GM12878 (cell line): ENCODE measurements at regions not wholly inside any gene's neighbourhood (a gene's known extent, or its start where the extent isn't known, plus 50 kb on each side); places are given as distances from the start of the nearest gene placed in this dataset.

ENCODE experiments used
- ATAC-seq: fragments of 200-7000 bp; cut with Tn5 transposase; 3 replicates; pipeline ENCODE4 v1.9.1; 2020; ENCODE audit warnings: mild to moderate bottlenecking, moderate library complexity
- BruUV-seq: library from RNA; stranded (reverse); fragments of 400-500 nt; replicated peaks from 2 replicates; lab custom pipeline; 2021; lab: Mats Ljungman, UMichigan
- CTCF ChIA-PET: fragments of 300-600 bp; sonication (Branson Sonifier 250); formaldehyde crosslinking; extraction: SDS; loops from one replicate; lab custom pipeline; 2021; ENCODE audit warnings: inconsistent platforms; lab: Yijun Ruan, JAX
- POLR2A ChIA-PET: fragments of 350-600 bp; formaldehyde crosslinking; extraction: SDS; loops from one replicate; lab custom pipeline; 2021; ENCODE audit warnings: inconsistent platforms; lab: Charles Lee
- RAD21 ChIA-PET: fragments of 300-600 bp; sonication (Branson Sonifier 250); formaldehyde crosslinking; loops from one replicate; lab custom pipeline; 2023; ENCODE audit warnings: antibody characterized with exemption; ENCODE audit not compliant: unreplicated experiment; lab: Charles Lee
- SMC1A ChIA-PET: fragments of 300-600 bp; sonication (Branson Sonifier 250); formaldehyde crosslinking; loops from one replicate; lab custom pipeline; 2023; ENCODE audit not compliant: unreplicated experiment, uncharacterized antibody; lab: Charles Lee
- DNase-seq: peaks from one replicate; pipeline ENCODE4 v3.0.0-alpha.2; 2011; ENCODE audit warnings: low read depth, low spot score
- FAIRE-seq: peaks from 3 replicates; lab custom pipeline; 2011; peaks lifted over from hg19 to GRCh38; lab: Jason Lieb, UNC
- H2AFZ ChIP-seq: 2 replicates; pipeline ENCODE4 v1.6.0; 2011; ENCODE audit warnings: low read depth, low read length, control low read depth; ENCODE audit not compliant: control insufficient read depth
- H3K27ac ChIP-seq: 2 replicates; pipeline ENCODE4 v1.5.1; 2011; ENCODE audit warnings: control low read depth; ENCODE audit not compliant: control insufficient read depth, insufficient read depth
- H3K27me3 ChIP-seq, 2 experiments: replicated peaks in 1 of 2; 2 replicates each; pipeline versions ENCODE4 v1.6.0 to v1.6.1; 2011; ENCODE audit warnings: low read length in 1 of 2; ENCODE audit not compliant: control insufficient read depth in 2 of 2, insufficient read depth in 2 of 2
- H3K36me3 ChIP-seq, 2 experiments: 2 replicates each; pipeline ENCODE4 v1.5.1; 2011; ENCODE audit warnings: low read length in 1 of 2; ENCODE audit not compliant: control insufficient read depth in 2 of 2, insufficient read depth in 2 of 2
- H3K4me1 ChIP-seq: 2 replicates; pipeline ENCODE4 v1.6.1; 2011; ENCODE audit warnings: mild to moderate bottlenecking, low read length, moderate library complexity, mixed read lengths; ENCODE audit not compliant: control insufficient read depth, insufficient read depth
- H3K4me2 ChIP-seq: 2 replicates; pipeline ENCODE4 v1.6.0; 2011; ENCODE audit warnings: control low read depth; ENCODE audit not compliant: control insufficient read depth, insufficient read depth
- H3K4me3 ChIP-seq: fragments of 200-600 bp; sonication (generic); 2 replicates; pipeline ENCODE4 v1.5.1; 2016
- H3K79me2 ChIP-seq: 2 replicates; pipeline ENCODE4 v1.6.0; 2011; ENCODE audit warnings: low read length; ENCODE audit not compliant: control insufficient read depth, insufficient read depth
- H3K9ac ChIP-seq: 2 replicates; pipeline ENCODE4 v1.8.0; 2011; ENCODE audit warnings: low read length, control low read depth, mixed read lengths; ENCODE audit not compliant: control insufficient read depth, insufficient read depth
- H3K9me3 ChIP-seq: replicated peaks from 3 replicates; pipeline ENCODE4 v1.5.1; 2011; ENCODE audit warnings: mild to moderate bottlenecking, low read length; ENCODE audit not compliant: control insufficient read depth, insufficient read depth
- H4K20me1 ChIP-seq: 2 replicates; pipeline ENCODE4 v1.6.0; 2011; ENCODE audit not compliant: control insufficient read depth, insufficient read depth
- BCL11A ChIP-seq: IDR thresholded peaks from 2 replicates; pipeline ENCODE4 v1.6.1; 2011; ENCODE audit warnings: low read depth, low read length
- BHLHE40 ChIP-seq, 2 experiments: fragments of 450-650 bp in 1 of 2; IDR thresholded peaks; 2 replicates each; pipeline ENCODE4 v1.6.1; 2011 to 2017; ENCODE audit warnings: low read depth in 2 of 2, borderline replicate concordance in 1 of 2, improper control_type of control experiment in 1 of 2, low read length in 1 of 2, mild to moderate bottlenecking in 1 of 2
- EP300 ChIP-seq, 2 experiments: fragments of 150-350 bp in 1 of 2; IDR thresholded peaks; 2 replicates each; pipeline ENCODE4 v1.6.1; 2011 to 2012; ENCODE audit warnings: low read depth in 2 of 2, low read length in 2 of 2, borderline replicate concordance in 1 of 2, improper control_type of control experiment in 1 of 2, inconsistent platforms in 1 of 2; ENCODE audit not compliant: control insufficient read depth in 1 of 2
- JUNB ChIP-seq: IDR thresholded peaks from 2 replicates; pipeline ENCODE4 v1.6.1; 2016; ENCODE audit warnings: antibody characterized with exemption, mild to moderate bottlenecking
- JUND ChIP-seq: IDR thresholded peaks from 2 replicates; pipeline ENCODE4 v1.6.1; 2012; ENCODE audit warnings: low read depth, mild to moderate bottlenecking, low read length, improper control_type of control experiment, moderate library complexity
- MXI1 ChIP-seq: fragments of 150-350 bp; IDR thresholded peaks from 2 replicates; pipeline ENCODE4 v1.6.1; 2011; ENCODE audit warnings: low read depth, mild to moderate bottlenecking, inconsistent platforms, low read length, improper control_type of control experiment
- NFYB ChIP-seq: IDR thresholded peaks from 2 replicates; pipeline ENCODE4 v1.6.1; 2011; ENCODE audit warnings: low read depth, mild to moderate bottlenecking, low read length, improper control_type of control experiment, moderate library complexity; ENCODE audit not compliant: insufficient read depth
- NR2C1 ChIP-seq: fragments of 450-650 bp; IDR thresholded peaks from 2 replicates; pipeline ENCODE4 v1.6.1; 2017; ENCODE audit warnings: antibody characterized with exemption, mild to moderate bottlenecking, moderate library complexity
- PAX5 ChIP-seq: IDR thresholded peaks from 2 replicates; pipeline ENCODE4 v1.6.1; 2011; ENCODE audit warnings: low read depth, low read length, borderline replicate concordance
- SPI1 ChIP-seq: IDR thresholded peaks from 2 replicates; pipeline ENCODE4 v1.6.1; 2011; ENCODE audit warnings: low read depth, mild to moderate bottlenecking, low read length, moderate library complexity, borderline replicate concordance; ENCODE audit not compliant: insufficient read depth
- SRF ChIP-seq, 2 experiments: IDR thresholded peaks; 2 replicates each; pipeline ENCODE4 v1.6.1; 2011; ENCODE audit warnings: low read depth in 2 of 2, low read length in 2 of 2, mild to moderate bottlenecking in 1 of 2, moderate library complexity in 1 of 2
- STAT1 ChIP-seq: fragments of 450-650 bp; conservative IDR thresholded peaks from 2 replicates; pipeline ENCODE4 v1.6.1; 2014; ENCODE audit warnings: antibody characterized with exemption, mild to moderate bottlenecking
- WGBS: methylation state at CpG from one replicate; pipeline ENCODE4 v1.1.6; 2016; ENCODE audit warnings: low lambda C conversion rate; ENCODE audit not compliant: insufficient replicate concordance, insufficient coverage; ENCODE audit errors: missing lambda C conversion rate; 5-methylcytosine and 5-hydroxymethylcytosine counted together
- in situ Hi-C: fragments of 300-500 bp; cut with MboI; formaldehyde crosslinking; loops from 9 replicates; pipeline ENCODE4 v1.14.3; 2018; ENCODE audit warnings: mixed read lengths
- intact Hi-C: fragments of 100-400 bp; cut with micrococcal nuclease; formaldehyde crosslinking; loops from one replicate; pipeline ENCODE4 v1.14.2; 2022; ENCODE audit not compliant: unreplicated experiment
- TF ChIP-seq, protein P1 (sequence below): fragments of 450-650 bp; IDR thresholded peaks from 2 replicates; pipeline ENCODE4 v1.6.1; 2017; ENCODE audit warnings: mild to moderate bottlenecking, low read depth, inconsistent platforms; ENCODE audit not compliant: poor library complexity, severe bottlenecking

DNA sequence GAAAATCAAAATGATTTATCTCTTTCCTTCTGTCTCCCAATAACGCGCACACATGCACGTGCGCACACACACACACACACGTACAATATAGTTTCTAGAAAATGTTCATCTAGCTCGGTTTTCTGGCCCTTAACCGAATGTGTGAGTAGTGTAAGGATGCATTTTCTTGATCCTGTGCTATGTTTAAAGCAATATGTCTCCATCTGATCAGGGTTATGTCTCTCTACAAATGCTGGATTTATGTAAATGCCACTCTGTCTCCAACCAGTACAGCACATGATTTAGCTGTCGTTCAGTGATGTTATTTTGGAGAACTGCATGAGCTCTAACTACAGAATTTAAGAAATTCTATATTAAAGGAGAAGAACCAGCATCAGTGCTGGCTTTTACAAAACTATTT is 198.0 kb downstream of the TJP1 start (continued):
- TF ChIP-seq, protein P1, sequence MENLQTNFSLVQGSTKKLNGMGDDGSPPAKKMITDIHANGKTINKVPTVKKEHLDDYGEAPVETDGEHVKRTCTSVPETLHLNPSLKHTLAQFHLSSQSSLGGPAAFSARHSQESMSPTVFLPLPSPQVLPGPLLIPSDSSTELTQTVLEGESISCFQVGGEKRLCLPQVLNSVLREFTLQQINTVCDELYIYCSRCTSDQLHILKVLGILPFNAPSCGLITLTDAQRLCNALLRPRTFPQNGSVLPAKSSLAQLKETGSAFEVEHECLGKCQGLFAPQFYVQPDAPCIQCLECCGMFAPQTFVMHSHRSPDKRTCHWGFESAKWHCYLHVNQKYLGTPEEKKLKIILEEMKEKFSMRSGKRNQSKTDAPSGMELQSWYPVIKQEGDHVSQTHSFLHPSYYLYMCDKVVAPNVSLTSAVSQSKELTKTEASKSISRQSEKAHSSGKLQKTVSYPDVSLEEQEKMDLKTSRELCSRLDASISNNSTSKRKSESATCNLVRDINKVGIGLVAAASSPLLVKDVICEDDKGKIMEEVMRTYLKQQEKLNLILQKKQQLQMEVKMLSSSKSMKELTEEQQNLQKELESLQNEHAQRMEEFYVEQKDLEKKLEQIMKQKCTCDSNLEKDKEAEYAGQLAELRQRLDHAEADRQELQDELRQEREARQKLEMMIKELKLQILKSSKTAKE = no peak
- TF ChIP-seq JUND = no peak
- TF ChIP-seq BHLHE40 (IDR thresholded peaks at IDR 0.05; ENCODE audit: borderline replicate concordance in 1 of 2, low read depth in 2 of 2, low read length in 1 of 2) = no peak
- TF ChIP-seq EP300 (IDR thresholded peaks at IDR 0.05; ENCODE audit: borderline replicate concordance in 1 of 2, control insufficient read depth in 1 of 2, low read depth in 2 of 2, low read length in 2 of 2) = no peak
- no peak for TF ChIP-seq NFYB
- no peak for TF ChIP-seq MXI1

DNA sequence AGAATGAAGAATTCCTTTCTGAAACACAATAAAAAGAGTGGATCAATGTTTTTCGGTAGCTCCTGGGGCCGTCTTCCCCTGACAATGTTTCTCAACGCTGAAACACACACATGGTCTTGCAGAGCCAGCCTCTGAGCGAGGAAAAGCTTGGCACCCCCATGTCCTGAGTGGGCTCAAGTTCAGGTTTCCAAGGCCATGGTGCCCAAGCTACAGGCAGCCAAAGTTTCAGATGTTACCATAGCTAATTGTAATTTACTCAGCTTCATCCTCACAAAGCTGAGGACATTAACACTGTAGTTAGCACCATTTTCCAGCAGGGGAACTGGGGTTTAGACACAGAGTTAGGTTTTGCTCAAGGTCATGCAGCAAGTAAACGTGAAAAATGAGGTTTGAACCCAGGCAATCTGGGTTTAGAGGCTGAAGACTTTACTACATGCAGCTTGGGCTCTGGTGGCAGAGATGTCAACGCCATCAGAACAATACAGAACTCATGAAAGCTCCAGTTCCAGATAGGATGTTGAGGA is 199.1 kb downstream of the TJP1 start:
- Histone ChIP-seq H3K27ac (no peak overlapping the region), H4K20me1 (no peaks in the 10 kb centered on the region), H3K4me1 (no peaks in the 10 kb centered on the region), H3K9me3 (no peaks in the 10 kb centered on the region), H3K27me3 (no peaks in the 10 kb centered on the region), H2AFZ (no peak overlapping the region), H3K4me3 (no peak overlapping the region), H3K9ac (no peak overlapping the region), H3K4me2 (no peak overlapping the region), H3K79me2 (no peaks in the 10 kb centered on the region), H3K36me3 (no peaks in the 10 kb centered on the region)
- no peak for DNase-seq
- ChIA-PET CTCF (no interaction called here), RAD21 (no interaction called here), POLR2A (no interaction called here), SMC1A (no interaction called here)
- intact Hi-C loops (no loop called here), in situ Hi-C loops (no loop called here)
- BruUV-seq = no TSS peak
- FAIRE-seq = no peak
- 8% methylated on average over 6 of the region's 6 CpGs for WGBS
- ATAC-seq = no peak
- no peak for TF ChIP-seq SPI1
- TF ChIP-seq SRF (IDR thresholded peaks at IDR 0.05; ENCODE audit: low read depth in 2 of 2, low read length in 2 of 2) = no peak
- no peak for TF ChIP-seq BCL11A
- TF ChIP-seq JUNB = no peak
- TF ChIP-seq NR2C1 = no peak
- TF ChIP-seq STAT1 = no peak
- no peak for TF ChIP-seq PAX5
- TF ChIP-seq, all 136 proteins: peak for 0
